ENCODE measurements at regions not wholly inside any gene's neighbourhood (a gene's known extent, or its start where the extent isn't known, plus 50 kb on each side); places are given as distances from the start of the nearest gene placed in this dataset.
"Not testable (repeated sequence)": the region's sequence is repeated elsewhere in the genome, so short reads cannot be mapped to it uniquely, and the experiment has no call there.

DNA sequence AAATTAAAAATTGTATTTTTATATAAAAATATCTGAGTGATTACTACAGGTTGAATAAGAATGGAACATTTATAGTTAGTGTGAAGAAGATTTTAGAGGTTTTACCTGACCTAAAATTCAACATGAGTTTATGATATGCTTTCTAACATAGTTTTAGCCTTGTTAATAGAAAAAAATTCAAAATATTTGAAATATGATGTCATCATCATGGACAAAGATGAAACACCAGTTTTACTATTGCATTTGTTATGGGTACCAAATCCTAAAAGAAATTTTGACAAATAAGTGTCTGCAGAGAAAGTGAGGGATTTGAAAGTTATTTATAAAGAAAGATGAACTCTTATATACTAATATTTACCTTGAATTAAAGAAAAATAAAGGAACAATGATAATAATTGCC lies 479.7 kb downstream of the TBC1D32 start:
- no peak for DNase-seq
- in situ Hi-C loops (cut with MboI; ENCODE audit: low pct_unique_long_range_greater_than_20kb, low sequenced_read_pairs) = no loop called here

DNA sequence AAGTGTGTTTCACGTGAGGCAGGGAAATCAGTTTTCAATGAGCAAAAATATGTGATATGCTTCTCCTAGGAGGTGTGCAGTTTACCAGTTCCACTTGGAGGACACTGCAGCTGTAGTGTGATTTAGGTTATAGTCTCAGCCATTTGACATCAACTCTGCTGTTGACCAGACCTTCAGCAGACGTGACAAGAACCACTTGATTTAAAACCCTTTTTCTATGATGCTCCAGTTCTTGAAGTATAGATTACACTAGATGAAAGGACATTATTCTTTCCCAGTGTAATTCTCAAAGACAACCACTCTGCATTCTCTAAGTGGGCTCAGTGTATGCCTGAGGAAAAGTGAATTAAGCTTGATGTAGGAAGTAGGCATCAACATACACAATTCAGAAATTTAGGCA lies 480.8 kb downstream of the TBC1D32 start:
- DNase-seq = no peak
- in situ Hi-C loops (cut with MboI; ENCODE audit: low pct_unique_long_range_greater_than_20kb, low sequenced_read_pairs) = no loop called here

DNA sequence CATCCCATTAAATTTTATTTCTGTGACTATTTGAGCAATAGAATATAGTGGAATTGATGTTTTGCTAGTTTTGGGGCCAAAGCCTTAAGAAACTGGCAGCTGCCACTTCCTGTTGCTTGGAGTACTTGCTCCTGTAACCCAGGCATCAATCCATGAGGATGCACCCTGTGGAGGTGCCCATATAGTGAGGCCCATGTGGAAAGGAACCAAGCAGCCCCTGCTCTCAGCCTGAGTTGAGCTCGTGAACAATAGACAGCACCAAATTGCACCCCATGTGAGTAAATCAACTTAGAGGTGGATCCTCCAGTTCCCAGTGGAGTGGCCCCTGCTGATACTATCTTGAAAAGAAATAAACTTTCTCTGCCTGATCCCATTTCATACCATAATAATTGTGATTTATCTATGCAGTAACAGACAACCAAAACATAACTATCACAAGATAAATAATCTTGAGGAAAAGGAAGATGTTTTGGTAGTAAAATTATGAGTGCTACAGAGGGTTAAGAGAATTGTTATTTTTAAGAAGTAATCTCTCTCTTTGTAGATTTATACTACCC lies 481.9 kb downstream of the TBC1D32 start:
- in situ Hi-C loops (cut with MboI; ENCODE audit: low pct_unique_long_range_greater_than_20kb, low sequenced_read_pairs) = no loop called here
- no peak for DNase-seq

DNA sequence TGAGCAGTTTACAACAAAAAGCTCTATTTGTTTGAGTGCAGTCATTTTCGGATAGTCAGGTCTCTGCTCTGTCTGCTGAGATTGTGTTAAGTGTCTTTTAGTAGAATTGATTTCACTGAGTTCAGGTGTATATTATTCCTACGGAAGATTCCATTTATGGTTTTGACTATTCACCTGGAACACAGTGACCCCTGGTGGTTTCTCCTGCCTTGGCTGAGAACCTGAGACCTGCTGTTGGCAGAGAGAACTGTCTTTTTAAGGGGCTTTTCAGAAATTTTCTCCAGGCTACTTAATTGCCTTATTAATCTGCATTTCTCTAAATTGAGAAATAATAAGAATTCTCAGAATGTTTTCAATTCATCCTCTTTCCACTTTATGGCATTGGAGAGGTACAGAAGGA lies 508.0 kb downstream of the TBC1D32 start:
- in situ Hi-C loops (cut with MboI; ENCODE audit: low pct_unique_long_range_greater_than_20kb, low sequenced_read_pairs) = no loop called here
- peak; percentile 33 for DNase-seq

DNA sequence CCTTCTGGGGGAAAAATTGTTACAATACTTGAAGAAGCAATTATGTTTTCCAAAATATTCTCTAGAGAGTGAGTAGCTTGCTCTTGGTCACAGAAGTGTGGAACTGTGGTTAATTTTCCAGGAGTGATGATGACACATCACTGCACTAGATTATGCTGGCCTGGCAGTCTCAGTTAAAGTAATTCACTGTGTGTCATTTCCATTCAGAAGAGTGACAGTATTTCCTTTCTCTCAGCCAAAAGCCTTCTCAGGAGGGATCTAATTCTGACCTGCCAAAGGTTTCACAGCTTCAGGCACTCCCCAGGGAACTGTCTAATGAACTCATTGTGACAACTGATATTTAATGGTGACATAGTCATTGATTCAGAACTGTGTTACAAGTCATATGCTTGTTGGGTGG lies 517.5 kb downstream of the TBC1D32 start:
- no peak for DNase-seq
- in situ Hi-C loops (cut with MboI; ENCODE audit: low pct_unique_long_range_greater_than_20kb, low sequenced_read_pairs) = no loop called here

DNA sequence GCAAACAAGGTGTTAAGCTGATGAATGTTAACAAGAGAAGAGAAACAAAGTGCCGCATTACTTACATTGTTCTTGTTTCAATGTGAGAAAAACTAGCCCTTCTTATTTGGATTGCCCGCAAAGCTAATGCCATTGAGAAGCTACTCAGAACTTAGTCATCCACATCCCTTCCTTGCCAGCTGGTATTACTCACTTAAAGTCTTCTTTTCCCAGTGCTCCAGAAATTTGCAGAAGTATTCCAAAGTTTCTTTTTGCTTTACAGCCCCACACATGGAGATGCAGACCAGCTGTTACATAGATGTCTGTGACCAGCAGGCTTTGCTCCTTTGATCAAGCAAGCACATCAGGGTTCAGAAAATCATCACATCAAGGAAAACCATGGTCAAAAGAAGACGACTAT lies 529.0 kb downstream of the TBC1D32 start:
- in situ Hi-C loops (cut with MboI; ENCODE audit: low pct_unique_long_range_greater_than_20kb, low sequenced_read_pairs) = no loop called here
- DNase-seq = no peak

DNA sequence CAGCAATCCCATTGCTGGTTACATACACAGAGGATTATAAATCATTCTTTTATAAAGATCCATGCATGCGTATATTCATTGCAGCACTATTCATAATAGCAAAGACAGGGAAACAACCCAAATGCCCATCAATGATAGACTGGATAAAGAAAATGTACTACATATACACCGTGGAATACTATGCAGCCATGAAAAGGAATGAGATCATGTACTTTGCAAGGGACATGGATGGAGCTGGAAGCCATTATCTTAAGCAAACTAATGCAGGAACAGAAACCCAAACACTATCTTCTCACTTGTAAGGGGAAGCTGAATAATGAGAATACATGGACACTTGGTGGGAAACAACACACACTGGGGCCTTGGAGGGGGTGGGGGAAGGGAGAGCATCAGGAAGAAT lies 529.7 kb downstream of the TBC1D32 start:
- in situ Hi-C loops (cut with MboI; ENCODE audit: low pct_unique_long_range_greater_than_20kb, low sequenced_read_pairs) = no loop called here

DNA sequence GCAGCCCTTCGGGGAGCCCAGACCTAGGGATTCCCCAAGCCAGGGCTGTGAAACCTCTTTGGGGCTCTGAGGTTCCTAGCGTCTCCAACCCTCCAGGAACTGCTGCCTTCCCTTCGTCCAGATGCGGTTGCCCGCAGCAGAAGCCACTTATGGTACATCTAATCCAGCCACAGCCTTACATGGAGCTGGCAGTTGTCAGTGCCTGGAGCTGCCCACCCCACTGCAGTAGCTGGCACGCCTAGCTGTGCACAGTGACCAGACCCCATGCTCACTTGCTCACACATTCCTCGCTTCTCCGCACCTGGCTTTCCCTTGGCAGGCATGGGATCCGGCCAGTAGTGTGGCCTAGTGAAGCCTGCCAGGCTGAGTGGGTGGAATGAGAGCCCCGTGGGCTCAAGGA lies 547.6 kb downstream of the TBC1D32 start:
- in situ Hi-C loops (cut with MboI; ENCODE audit: low pct_unique_long_range_greater_than_20kb, low sequenced_read_pairs) = no loop called here
- no peak for DNase-seq

More for the DNA sequence above, 529.7 kb downstream of the TBC1D32 start:
- DNase-seq = no peak

DNA sequence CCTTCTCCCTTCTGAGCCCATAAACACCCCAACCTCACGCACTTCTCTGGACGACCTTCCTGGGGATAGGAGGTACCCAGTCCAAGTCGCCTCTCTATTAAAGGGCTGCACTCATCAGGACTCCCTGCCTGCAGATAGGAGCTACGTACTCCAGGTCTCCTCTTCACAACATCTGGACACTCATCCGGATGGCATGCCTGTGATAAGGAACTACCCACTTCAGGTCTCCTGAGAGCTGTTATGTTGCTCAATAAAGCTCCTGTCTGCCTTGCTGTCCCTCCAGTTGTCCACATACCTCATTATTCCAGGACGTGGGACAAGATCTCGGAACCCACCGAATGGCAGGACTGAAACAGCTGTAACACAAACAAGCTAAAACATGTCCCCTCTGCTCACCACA lies 548.0 kb downstream of the TBC1D32 start:
- in situ Hi-C loops (cut with MboI; ENCODE audit: low pct_unique_long_range_greater_than_20kb, low sequenced_read_pairs) = no loop called here
- DNase-seq = no peak

DNA sequence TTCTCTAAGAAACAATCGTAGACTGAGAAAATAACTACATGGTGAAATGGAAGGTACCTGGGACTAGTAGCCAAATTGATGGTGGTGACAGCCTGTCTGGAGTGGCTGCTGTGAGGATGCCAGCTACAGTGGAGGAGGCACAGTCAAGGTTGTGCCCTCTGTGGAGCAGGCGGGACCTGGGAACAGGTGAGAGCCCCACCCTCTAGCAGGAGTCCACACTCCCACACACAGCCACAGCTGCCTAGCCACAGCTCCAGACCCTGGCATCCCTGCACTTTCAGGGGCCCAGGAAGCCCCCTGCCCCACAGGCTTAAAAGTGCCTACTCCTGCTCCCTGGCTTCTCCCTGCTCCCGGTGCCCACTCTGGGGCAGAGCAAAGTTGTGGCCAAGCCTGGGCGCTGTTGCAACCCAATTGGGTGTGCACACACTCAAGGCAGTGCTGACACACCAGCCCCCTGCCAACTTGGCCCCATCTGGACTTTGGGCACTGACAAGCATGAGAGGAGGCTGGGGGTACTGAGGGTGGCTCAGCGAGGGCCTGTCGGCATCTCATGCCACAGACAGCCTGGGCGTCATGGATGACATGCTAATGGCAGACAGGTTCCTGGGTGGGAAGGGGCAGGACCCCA lies 548.7 kb downstream of the TBC1D32 start:
- in situ Hi-C loops (cut with MboI; ENCODE audit: low pct_unique_long_range_greater_than_20kb, low sequenced_read_pairs) = no loop called here
- DNase-seq = no peak

DNA sequence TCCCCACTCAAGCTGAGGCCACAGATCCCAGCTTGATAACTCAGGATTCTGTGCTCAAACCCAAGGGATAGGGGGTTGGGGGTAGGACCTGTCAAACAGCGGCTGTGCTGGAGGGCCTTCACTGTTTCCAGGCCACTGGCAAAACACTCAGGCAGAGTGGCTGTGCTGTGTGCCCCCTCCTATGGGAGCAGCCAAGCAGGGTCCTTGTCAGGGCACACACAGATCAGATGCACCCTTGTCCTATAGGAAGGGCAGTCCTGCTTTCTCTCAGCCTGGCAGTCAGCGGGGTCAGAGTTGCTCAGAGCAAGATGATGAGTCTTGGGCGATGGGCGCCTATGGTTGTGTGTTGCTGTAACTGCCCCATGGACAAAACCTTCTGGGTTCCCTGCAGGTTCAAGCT lies 554.8 kb downstream of the TBC1D32 start:
- in situ Hi-C loops (cut with MboI; ENCODE audit: low pct_unique_long_range_greater_than_20kb, low sequenced_read_pairs) = no loop called here
- no peak for DNase-seq

DNA sequence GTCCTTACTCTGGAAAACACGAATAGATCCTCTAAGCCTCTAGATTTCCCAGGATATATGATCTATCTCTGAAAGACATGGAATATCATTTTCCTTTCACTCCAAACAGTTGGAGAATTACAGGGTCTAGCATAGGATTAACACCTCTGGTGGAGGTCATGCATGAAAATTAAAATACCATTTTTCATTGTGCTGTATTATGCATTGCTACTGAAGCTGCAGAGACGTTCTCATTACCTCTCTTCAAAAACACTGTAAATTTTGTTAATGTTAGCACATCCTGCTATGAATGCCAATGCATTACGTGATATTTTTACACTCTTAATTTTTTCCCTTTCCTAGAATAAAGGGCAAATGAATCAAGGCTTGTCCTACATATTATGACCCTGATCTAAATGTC lies 558.6 kb downstream of the TBC1D32 start:
- no peak for DNase-seq
- in situ Hi-C loops (cut with MboI; ENCODE audit: low pct_unique_long_range_greater_than_20kb, low sequenced_read_pairs) = no loop called here

DNA sequence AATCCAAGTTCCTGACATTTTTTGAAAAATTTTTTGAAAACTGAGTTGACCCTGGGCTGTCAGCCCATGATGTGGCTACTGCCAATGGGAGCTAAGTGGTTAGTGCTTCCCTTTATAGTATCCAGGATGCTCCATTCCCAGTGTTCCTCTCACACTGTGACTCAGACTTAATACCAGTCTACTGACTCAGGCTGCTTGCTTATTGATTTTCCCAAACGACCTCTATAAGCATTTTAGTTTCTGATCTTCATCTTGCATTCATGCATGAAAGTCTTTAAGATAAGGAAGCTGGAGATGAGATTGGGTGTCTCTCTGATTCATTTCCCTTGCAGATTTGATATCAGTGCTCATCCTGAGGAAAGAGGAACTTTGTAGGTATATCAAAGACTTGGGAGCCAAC lies 560.0 kb downstream of the TBC1D32 start:
- in situ Hi-C loops (cut with MboI; ENCODE audit: low pct_unique_long_range_greater_than_20kb, low sequenced_read_pairs) = no loop called here
- DNase-seq = no peak

DNA sequence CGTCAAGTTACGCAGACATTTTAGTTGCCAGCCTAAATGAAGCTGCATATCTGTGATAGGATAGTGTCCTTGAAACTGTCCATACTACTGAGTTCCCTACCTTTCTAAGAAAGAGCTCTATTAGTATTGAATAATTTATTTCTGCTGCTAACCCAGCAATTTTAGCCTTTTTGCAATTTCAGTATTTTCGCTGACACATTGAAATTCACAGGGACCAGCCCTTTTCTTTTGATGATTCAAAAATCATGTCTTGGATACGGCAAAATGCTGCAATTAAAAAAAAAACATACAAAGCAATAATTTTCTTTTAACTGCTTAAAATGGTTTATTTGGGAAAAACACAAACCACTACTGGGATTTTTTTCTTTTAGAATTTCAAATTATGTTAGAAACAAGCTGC lies 563.3 kb downstream of the TBC1D32 start:
- in situ Hi-C loops (cut with MboI; ENCODE audit: low pct_unique_long_range_greater_than_20kb, low sequenced_read_pairs) = no loop called here
- DNase-seq = no peak

DNA sequence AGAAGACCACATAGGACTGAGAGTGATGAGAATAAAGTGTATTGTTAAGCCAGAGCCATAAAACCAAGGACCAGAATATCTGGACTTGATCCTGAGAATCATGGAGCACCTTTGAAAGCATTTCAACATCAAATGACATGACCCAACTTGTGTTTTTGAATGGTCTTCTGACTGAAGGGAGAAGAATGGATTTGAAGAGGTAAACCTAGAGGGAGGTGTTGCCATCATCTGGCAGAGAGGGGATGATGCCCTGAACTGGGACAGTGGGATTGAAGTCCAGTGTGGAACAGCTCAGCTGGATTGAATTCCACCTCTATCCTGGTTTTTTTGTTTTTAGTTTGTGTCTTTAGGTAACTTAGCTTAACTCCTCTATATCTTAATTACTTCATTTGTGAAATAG lies 570.0 kb downstream of the TBC1D32 start:
- in situ Hi-C loops (cut with MboI; ENCODE audit: low pct_unique_long_range_greater_than_20kb, low sequenced_read_pairs) = no loop called here
- DNase-seq = no peak

DNA sequence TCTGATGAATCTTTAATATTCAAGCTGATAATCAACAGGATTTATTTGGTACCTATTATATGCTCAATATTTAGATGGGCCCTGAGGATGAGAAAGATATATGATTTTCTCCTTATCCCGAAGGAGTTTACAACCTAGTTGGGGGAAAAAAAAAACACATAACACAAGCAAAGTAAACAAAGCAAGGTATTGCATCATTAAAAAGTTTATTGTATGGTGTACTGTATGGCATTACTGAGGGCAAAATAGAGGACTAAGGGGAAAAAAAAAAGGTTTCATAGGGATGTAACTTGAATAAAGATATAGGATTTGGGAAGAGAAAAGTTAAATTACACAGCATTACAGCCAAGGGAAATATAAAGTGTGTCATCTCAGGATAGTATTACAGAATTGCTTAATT lies 574.7 kb downstream of the TBC1D32 start:
- in situ Hi-C loops (cut with MboI; ENCODE audit: low pct_unique_long_range_greater_than_20kb, low sequenced_read_pairs) = no loop called here
- no peak for DNase-seq

DNA sequence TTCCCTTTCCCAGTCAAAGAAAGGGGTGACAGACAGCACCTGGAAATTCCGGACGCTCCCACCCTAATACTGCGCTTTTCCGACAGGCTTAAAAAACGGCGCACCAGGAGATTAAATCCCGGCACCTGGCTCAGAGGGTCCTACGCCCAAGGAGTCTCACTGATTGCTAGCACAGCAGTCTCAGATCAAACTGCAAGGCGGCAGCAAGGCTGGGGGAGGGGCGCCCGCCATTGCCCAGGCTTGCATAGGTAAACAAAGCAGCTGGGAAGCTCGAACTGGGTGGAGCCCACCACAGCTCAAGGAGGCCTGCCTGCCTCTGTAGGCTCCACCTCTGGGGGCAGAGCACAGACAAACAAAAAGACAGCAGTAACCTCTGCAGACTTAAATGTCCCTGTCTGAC lies 585.7 kb downstream of the TBC1D32 start:
- in situ Hi-C loops (cut with MboI; ENCODE audit: low pct_unique_long_range_greater_than_20kb, low sequenced_read_pairs); DNase-seq: not testable (repeated sequence)

DNA sequence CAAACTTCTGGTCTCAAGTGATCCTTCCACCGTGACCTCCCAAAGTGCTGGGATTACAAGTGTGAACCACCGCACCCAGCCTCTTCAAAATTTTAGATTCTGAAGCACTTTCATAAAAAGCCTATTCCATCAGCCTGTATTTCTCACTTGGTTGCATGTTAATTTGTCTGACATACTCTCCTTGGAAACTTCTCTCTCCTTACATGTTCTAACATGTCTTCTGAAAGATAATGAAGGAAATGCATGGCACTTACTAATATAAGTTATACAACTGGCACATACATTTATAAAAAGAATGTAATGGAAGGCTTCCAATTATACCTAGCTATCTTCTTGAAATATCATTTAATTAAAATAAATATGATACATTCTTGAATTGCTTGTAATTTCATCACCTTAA lies 597.5 kb downstream of the TBC1D32 start:
- DNase-seq = no peak
- in situ Hi-C loops (cut with MboI; ENCODE audit: low pct_unique_long_range_greater_than_20kb, low sequenced_read_pairs) = no loop called here

DNA sequence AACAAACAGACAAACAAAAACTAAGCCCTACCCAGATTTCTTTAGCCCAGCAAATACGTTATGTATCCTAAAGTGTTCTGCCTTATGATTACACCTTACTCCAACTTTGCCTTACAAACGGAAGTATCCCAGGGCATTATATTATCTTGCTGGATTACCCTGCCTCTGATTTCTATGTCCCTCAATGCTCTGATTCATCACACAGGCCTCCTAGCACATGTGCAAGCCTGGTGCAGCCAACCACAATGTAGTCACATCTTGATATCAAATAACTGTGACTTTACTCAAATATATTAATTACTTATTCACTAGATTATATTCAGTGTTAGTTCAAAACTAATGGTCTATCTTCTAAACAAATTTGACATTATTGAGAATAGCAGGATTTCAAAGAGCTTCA lies 598.6 kb downstream of the TBC1D32 start:
- in situ Hi-C loops (cut with MboI; ENCODE audit: low pct_unique_long_range_greater_than_20kb, low sequenced_read_pairs) = no loop called here
- DNase-seq = no peak

DNA sequence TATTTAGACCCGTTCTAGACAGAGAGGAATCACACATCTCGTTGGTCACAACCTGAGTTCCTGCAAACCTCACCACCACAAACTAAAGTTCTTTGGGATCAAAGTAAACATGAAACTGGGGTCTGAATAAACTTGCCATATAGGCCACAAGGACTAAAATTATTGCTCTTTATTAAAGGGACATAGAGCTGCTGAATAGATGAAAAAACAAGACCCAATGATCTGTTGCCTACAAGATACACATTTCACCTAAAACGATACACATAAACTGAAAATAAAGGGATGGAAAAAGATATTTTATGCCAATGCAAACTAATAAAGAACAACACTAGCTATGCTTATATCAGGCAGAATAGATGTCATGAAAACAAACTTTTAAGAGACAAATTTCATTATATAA lies 623.0 kb downstream of the TBC1D32 start:
- in situ Hi-C loops (cut with MboI; ENCODE audit: low pct_unique_long_range_greater_than_20kb, low sequenced_read_pairs) = no loop called here
- DNase-seq = no peak

DNA sequence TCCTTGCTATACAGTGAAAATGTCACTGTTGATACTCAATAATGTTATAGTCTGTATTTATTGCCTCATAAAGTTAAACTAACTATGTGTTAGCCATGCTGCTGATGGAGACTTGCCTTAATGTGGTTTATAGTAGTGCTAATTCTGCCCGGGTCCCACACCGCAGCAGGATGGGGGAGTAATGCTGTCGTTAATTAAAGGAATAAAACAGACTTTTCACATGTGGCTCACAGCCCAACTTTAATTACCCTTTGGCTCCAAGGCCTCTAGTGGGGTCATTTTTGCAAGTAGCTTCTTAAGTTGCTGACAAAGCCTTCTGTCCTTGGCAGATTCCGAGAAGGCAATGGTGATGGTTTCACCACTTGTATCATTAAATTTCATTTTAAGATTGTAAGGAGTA lies 634.3 kb downstream of the TBC1D32 start:
- in situ Hi-C loops (cut with MboI; ENCODE audit: low pct_unique_long_range_greater_than_20kb, low sequenced_read_pairs) = no loop called here
- no peak for DNase-seq

DNA sequence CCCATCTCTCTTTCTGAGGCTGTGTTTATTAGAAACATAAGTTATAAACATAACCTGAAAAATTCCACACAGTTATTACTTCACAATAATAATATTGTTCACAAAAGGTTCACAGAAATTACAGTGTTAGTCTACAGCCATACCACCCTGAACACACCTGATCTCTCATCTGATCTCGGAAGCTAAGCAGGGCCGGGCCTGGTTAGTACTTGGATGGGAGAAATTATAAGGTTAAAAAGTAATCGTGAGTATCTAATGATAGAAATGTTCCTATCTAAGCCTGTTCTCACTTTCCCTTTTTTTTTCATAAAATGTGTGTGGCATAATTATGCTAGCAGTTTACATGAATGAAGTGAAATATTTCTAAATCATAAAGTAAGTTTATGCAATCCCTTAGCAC lies 647.8 kb downstream of the TBC1D32 start:
- in situ Hi-C loops (cut with MboI; ENCODE audit: low pct_unique_long_range_greater_than_20kb, low sequenced_read_pairs) = no loop called here
- no peak for DNase-seq

All from KBM-7 (cell line).